HG03159 (cell line): ENCODE measurements at regions not wholly inside any gene's neighbourhood (a gene's known extent, or its start where the extent isn't known, plus 50 kb on each side); places are given as distances from the start of the nearest gene placed in this dataset.
"Not testable (repeated sequence)": the region's sequence is repeated elsewhere in the genome, so short reads cannot be mapped to it uniquely, and the experiment has no call there.

Experiments
- ATAC-seq: cut with Tn5 transposase; IDR thresholded peaks from one replicate; pipeline ENCODE4 v1.9.1; 2021; ENCODE audit warnings: mild to moderate bottlenecking, moderate library complexity; ENCODE audit not compliant: unreplicated experiment

DNA sequence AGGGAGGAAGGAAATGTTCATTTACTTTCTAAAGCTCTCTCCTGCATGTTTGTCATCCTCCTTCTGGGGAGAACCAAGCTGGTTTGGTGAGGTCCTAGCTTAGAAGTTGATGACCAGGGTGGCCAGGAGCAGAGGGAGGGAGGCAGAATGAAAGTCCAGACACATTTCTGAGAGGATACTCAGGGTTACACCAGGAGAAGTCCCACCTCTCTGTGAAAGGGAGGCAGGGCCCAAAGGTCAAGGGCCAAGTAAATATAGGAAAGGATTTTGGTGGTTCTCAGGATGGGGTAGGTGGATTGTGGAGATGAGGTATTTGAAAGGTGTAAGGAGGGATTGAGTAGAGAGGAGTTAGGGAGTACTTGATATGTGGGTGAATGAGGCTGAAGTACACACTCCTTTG, 58.0 kb upstream of the FBXO11 start:
- no peak for ATAC-seq

DNA sequence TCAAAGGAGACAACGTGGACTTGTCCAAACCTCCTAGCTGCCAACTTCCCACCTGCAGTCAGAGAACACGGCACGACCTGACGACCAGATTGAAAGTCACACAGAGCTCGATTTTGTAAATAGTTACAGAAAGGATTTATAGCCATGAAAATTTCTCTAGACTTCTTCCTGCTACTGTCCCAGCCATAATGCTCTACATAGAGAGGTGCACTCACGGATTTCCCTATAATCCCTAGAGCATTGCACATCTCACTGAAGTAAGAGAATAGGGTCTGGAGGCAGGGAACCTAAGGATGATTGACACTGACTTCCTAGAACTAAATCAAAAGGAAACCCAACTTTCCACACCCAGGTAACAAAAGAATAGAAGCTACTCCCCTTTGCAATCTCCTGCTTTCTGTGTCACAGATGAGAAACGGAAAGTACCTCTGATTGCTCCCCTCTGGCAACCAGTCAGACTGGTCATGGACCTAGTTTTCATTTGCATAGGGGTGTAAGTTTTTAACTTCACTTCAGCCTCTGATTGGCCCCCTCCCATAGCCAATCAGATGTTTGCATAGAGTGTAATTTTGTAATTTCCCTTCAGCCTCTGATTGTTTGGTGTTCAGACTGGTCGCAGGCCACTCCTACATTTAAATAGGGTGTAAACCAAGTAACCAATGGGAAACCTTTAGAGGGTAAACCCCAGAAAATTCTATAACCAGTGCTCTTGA, 58.6 kb upstream of the FBXO11 start:
- ATAC-seq, result no peak

- ATAC-seq, result not testable (repeated sequence)
Observed at GRCh38 chr2:47976728-47977127, 70.4 kb upstream of the FBXO11 start.

GRCh38 chr2:47984041-47984440, 77.7 kb upstream of the FBXO11 start:
- no peak for ATAC-seq

DNA sequence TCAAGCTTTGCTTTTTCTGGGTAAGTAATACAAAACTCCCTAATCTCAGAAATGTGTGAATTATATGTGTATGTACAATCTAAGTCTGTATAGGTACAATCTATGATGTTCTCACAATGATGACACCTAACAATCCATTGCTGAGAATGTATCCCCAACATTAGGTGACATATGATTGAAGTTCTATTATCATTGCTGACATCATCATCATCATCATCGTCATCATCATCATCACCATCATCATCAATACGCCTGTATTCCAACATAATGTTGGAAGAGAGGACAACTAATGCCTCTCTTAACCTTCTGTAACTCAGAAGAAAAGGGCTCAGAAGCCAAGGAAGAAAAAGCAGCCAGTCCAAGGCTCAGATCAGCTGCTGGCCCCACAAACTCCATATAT, 84.2 kb upstream of the FBXO11 start:
- ATAC-seq, result no peak

DNA sequence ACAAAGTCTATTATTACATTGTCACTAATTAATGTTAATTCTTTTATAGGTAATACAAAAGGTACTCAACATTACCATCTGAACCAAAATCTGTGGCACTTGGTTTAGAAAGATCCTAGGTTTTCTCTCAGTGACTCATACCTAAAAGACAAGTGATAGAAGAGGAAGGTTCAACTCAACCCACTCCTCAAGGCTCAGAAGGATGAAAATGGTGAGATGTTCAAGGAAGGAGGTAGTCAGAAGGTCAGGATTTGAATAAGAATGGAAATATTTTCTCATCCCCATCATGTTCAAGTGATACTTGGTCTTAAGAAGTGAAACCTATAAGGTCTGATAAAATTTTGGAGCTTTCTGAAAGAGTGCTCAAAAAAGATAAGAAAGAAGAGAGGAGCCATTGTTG, 86.4 kb upstream of the FBXO11 start:
- no peak for ATAC-seq

DNA sequence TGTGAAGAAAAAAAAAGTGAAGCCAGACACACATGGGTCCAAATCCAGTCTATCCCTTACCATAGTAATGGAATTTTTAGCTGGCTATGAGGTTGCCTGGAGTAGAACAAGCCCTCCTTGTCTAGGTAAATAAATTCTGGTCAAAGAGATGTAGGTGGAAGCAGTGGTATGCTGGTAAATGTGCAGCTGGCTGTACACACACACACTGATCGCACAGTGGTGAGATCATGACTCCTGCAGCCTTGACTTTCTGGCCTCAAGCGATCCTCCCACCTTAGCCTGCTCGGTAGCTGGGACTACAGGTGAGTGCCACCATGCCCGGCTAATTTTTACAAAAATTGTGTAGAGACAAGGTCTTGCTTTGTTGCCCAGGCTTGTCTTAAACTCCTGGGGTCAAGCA, 90.5 kb upstream of the FBXO11 start:
- ATAC-seq, result no peak

GRCh38 chr2:47999512-47999911, 93.2 kb upstream of the FBXO11 start:
- no peak for ATAC-seq

DNA sequence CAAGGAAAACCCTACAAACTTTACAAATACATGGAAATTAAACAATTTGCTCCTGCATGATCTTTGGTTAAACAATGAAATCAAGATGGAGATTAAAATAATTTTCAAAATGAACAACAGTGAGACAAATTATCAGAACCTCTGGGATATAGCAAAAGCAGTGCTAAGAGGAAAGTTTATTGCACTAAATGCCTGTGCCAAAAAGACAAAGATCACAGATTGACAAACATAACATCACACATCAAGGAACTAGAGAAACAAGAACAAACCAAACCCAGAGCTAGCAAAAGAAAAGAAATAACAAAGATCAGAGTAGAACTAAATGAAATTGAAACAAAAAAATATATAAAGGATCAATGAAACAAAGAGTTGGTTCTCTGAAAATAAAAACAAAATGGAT, 95.2 kb upstream of the FBXO11 start:
- no peak for ATAC-seq

GRCh38 chr2:48006094-48006493, 99.8 kb upstream of the FBXO11 start:
- ATAC-seq, result no peak

- ATAC-seq, result no peak
Observed at GRCh38 chr2:48007699-48008268, 101.5 kb upstream of the FBXO11 start.

DNA sequence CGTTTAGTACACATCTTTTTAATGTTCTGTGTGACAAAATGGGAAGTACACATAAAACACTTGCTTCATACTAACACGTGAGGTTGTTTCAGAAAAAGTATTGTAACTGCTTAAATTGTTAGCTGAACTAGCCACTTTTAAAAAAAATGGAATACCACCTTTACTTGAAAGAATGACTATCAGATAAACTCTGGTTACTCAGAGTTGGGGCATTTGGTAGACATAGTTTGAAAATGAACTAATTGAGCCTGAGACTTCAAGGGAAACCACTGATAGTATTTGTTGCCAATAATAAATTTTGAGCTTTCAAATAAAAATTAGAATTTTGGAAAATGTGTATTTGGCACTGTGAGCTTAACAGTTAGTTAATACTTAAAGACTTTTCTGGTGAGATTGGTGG, 103.0 kb upstream of the FBXO11 start:
- ATAC-seq, result no peak

GRCh38 chr2:48015421-48015820, 109.1 kb upstream of the FBXO11 start:
- ATAC-seq, result no peak

DNA sequence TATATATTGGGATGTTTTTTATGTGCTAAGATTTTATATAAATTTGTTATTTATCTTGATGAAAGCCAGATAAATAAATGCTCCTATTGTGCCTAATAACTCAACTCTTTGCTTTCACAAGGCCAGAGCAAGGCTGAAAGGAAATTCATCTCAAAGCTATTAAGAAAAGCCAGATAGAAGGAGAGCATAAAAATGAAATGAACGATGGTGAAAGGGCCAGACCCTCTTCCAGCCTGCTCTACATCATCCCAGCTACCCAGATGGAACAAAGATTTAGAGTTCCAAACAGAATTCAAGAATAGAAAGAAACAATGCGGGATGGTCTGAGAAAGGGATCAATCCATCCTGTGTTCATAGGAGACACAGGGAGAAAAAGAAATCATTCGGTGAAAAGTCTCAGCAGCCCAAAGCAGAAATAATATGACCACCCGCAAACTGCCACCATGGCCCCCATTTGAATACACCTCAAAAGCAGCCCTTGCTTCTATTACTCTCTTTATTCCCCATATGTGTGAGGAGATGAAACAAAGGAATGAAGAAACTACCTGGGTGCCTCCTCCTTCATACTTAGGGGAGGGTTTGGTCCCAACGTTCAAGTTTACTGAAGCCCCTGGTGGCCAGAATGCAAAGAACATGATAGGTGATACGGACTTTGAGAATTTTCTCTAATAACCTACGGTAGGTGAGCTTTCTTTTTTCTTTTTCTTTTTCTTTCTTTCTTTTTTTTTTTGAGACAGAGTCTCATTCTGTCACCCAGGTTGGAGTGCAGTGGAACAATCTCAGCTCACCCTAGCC, 110.1 kb upstream of the FBXO11 start:
- ATAC-seq, result no peak

DNA sequence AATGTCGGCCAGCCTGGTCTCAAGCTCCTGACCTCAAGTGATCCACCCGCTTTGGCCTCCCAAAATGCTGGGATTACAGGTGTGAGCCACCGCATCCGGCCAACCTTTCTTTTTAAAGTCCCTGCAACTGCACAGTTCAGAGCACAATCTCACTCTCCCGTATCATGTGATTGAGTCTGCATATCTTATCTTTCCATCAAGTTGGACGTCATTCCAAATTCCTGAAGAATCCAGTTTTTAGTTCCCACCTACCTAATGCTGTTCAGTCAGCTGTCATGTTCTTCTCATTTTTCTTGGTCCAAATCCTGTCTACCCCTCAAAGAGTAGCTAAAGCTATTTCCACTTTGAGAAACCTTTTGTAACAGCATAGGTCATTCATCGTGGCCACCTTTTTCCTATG, 110.8 kb upstream of the FBXO11 start:
- no peak for ATAC-seq

- no peak for ATAC-seq
Observed at GRCh38 chr2:48018480-48018879, 112.2 kb upstream of the FBXO11 start.

DNA sequence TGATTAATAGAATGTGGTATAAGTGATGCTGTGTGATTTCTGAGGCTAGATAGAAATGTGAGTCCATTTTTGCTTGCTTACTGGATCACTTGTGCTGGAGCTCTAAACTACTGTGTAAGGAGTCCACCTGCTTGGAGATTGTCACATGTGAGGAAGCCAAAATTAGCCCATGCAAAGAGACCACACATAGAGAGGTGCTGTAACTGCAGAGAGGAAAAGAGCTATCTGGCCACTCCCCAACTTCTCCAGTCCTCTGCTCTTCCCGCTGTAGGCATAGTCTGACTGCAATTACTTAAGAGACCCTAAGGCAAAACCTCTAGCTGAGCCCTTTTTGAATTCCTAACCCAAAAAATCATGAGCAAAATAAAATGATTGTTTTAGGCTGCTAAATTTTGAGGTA, 120.6 kb upstream of the FBXO11 start:
- no peak for ATAC-seq

DNA sequence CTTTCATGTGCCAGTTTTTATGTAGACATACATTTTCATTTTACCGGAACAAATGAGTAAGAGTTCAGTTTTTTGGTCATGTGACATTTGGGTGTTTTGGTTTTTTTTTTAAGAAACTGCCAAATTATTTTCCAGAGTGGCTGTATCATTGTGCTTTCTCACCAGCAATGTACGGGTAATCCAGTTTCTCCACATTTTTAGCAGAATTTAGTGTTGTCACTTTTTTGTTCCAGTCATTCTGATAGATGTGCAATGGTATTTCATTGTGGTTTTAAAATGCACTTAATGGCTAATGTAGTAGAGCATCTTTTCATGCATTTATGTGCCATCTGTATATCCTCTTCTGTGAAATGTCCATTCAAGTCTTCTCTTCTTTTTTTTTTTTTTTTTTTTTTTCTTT, 126.5 kb upstream of the FBXO11 start:
- no peak for ATAC-seq

- no peak for ATAC-seq
Observed at GRCh38 chr2:48034295-48034694, 128.0 kb upstream of the FBXO11 start.

GRCh38 chr2:48036312-48036711, 130.0 kb upstream of the FBXO11 start:
- ATAC-seq, result no peak

DNA sequence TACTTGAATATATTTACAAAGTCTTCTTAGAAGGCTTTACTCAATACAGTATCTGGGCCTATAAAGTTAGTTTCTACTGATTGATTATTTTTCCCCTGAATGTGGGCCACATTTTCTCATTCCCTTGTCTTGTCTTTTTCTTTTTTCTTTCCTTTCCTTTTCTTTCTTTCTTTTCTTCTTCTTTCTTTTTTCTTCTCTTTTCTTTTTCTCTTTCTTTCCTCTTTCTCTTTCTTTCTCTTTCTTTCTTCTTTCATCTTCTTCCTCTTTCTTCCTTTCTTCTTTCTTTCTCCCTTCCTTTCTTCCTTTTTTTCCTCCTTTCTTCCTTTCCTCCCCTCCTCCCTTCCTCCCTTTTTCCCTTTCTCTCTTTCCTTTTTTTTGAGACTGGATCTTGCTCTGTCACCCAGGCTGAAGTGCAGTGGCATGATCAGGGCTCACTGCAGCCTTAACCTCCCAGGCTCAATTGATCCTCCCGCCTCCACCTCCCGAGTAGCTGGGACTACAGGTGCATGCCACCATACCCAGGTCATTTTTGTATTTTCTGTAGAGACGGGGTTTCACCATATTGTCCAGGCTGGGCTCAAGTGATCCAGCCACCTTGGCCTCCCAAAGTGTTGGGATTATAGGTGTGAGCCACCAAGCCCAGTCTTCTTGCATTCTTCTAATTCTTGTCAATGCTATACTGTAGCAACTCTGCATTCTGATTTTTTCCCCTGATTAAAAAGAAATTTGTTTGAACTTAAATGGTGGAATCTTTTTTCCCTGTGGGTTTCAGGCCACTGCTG, 133.1 kb upstream of the FBXO11 start:
- ATAC-seq, result no peak
